ENCODE measurements at regions not wholly inside any gene's neighbourhood (a gene's known extent, or its start where the extent isn't known, plus 50 kb on each side); places are given as distances from the start of the nearest gene placed in this dataset.

DNA sequence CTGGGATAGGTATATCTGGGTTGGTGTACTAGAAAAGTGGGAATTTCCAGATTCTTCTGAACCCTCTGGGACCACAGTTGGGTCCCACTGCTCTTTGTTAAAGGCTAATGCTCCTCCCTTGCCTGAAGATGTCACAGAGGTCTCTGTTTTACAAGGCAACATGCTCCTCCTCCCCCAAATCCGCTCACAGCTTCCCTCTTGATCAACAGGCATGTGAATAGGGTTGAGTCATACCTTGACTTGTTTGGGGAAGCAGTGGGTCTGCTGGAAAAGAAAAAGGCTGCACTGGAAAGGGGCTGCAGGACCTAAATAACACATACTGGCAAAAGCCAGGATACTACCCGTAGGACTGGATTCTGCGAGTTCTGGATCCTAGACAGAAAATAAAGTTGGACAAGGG lies 165.4 kb upstream of the TMEM260 start:
- WGBS, 2 experiments (ENCODE audit: insufficient coverage in 1 of 2, insufficient read length in 1 of 2), result 80 to 100% methylated on average over 1 to 3 of the region's 3 CpGs
- Mint-ChIP-seq H3K4me3 (no peak overlapping the region), H3K27me3 (ENCODE audit: insufficient read depth) (peaks cover 2% of the 10 kb centered on the region), H3K9me3 (no peaks in the 10 kb centered on the region), H3K36me3 (ENCODE audit: low read depth) (no peaks in the 10 kb centered on the region), H3K4me1 (peaks cover 7% of the 10 kb centered on the region), H3K27ac (no peak overlapping the region)
- Histone ChIP-seq H3K9ac (ENCODE audit: extremely low read depth, low read length, poor library complexity, severe bottlenecking) (no peak overlapping the region), H3K4me3 (ENCODE audit: low read length) (no peak overlapping the region), H3K4me1 (ENCODE audit: control insufficient read depth, insufficient read depth, low read length) (peaks cover 2% of the 10 kb centered on the region), H3K27me3 (ENCODE audit: control insufficient read depth, insufficient read depth, low read length, poor library complexity, severe bottlenecking) (no peaks in the 10 kb centered on the region), H3K27ac (ENCODE audit: low read depth, low read length) (no peak overlapping the region), H3K9me3 (ENCODE audit: control insufficient read depth, low read length) (peaks cover 2% of the 10 kb centered on the region), H3K36me3 (ENCODE audit: control insufficient read depth, insufficient read depth, low read length) (no peaks in the 10 kb centered on the region)
- TF ChIP-seq, protein P1, sequence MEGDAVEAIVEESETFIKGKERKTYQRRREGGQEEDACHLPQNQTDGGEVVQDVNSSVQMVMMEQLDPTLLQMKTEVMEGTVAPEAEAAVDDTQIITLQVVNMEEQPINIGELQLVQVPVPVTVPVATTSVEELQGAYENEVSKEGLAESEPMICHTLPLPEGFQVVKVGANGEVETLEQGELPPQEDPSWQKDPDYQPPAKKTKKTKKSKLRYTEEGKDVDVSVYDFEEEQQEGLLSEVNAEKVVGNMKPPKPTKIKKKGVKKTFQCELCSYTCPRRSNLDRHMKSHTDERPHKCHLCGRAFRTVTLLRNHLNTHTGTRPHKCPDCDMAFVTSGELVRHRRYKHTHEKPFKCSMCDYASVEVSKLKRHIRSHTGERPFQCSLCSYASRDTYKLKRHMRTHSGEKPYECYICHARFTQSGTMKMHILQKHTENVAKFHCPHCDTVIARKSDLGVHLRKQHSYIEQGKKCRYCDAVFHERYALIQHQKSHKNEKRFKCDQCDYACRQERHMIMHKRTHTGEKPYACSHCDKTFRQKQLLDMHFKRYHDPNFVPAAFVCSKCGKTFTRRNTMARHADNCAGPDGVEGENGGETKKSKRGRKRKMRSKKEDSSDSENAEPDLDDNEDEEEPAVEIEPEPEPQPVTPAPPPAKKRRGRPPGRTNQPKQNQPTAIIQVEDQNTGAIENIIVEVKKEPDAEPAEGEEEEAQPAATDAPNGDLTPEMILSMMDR (conservative IDR thresholded peaks at IDR 0.05), result no peak
- no peak for DNase-seq

DNA sequence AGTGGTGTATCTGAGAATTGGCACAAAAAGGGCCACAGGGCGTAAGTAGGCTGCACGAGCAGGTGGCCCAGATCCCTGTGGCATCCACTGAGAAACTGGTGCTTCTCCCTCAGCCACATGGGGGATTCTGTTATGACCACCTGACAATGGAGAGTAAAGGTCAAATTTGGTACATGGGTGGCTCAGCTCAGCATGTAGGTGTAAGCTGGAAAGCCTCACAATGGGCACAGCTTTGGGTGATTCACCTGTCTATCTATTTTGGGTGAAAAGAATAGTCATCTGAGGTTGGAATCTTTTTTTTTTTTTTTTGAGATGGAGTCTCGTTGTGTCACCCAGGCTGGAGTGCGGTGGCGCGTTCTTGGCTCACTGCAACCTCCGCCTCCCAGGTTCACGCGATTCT lies 163.4 kb upstream of the TMEM260 start:
- H3K4me1 Mint-ChIP-seq, result peaks cover 7% of the 10 kb centered on the region
- Histone ChIP-seq H3K9ac (ENCODE audit: extremely low read depth, low read length, poor library complexity, severe bottlenecking) (no peak overlapping the region), H3K9me3 (ENCODE audit: control insufficient read depth, low read length) (peaks cover under 1% of the 10 kb centered on the region), H3K27me3 (ENCODE audit: control insufficient read depth, insufficient read depth, low read length, poor library complexity, severe bottlenecking) (no peaks in the 10 kb centered on the region), H3K36me3 (ENCODE audit: control insufficient read depth, insufficient read depth, low read length) (no peaks in the 10 kb centered on the region), H3K27ac (ENCODE audit: low read depth, low read length) (no peak overlapping the region), H3K4me3 (ENCODE audit: low read length) (no peak overlapping the region), H3K4me1 (ENCODE audit: control insufficient read depth, insufficient read depth, low read length) (peaks cover 2% of the 10 kb centered on the region)
- DNase-seq, result no peak
- TF ChIP-seq, protein P1 (conservative IDR thresholded peaks at IDR 0.05), result no peak
- H3K27ac Mint-ChIP-seq, result no peak overlapping the region
- no peaks in the 10 kb centered on the region for H3K9me3 Mint-ChIP-seq
- peaks cover 2% of the 10 kb centered on the region for H3K27me3 Mint-ChIP-seq (ENCODE audit: insufficient read depth)
- no peaks in the 10 kb centered on the region for H3K36me3 Mint-ChIP-seq (ENCODE audit: low read depth)
- 94 to 95% methylated on average over 6 to 9 of the region's 9 CpGs for WGBS, 2 experiments (ENCODE audit: insufficient coverage in 1 of 2, insufficient read length in 1 of 2)
- no peak overlapping the region for H3K4me3 Mint-ChIP-seq

DNA sequence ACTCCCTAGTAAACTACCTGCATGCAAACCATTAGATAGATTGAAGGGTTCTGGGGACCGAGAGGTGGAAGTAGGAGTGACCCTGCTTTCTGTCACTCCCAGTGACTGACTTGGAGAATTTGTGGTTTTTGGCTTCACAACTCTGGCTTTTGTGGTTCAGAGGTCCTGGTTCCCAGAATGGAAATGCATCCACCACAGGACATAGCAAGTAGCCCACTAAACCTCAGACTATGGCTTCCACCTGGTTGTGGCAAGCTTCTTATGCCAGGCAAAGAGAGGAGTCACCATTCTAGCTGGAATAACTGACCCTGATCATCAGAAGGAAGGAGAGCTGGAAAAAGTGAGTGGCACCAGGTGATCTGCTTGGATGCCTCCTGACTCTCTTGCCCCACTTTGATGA lies 162.4 kb upstream of the TMEM260 start:
- Histone ChIP-seq H3K36me3 (ENCODE audit: control insufficient read depth, insufficient read depth, low read length) (no peaks in the 10 kb centered on the region), H3K27ac (ENCODE audit: low read depth, low read length) (no peak overlapping the region), H3K9ac (ENCODE audit: extremely low read depth, low read length, poor library complexity, severe bottlenecking) (no peak overlapping the region), H3K4me3 (ENCODE audit: low read length) (no peak overlapping the region), H3K9me3 (ENCODE audit: control insufficient read depth, low read length) (peaks cover 5% of the 10 kb centered on the region), H3K4me1 (ENCODE audit: control insufficient read depth, insufficient read depth, low read length) (peaks cover 2% of the 10 kb centered on the region), H3K27me3 (ENCODE audit: control insufficient read depth, insufficient read depth, low read length, poor library complexity, severe bottlenecking) (no peaks in the 10 kb centered on the region)
- no peak overlapping the region for H3K4me3 Mint-ChIP-seq
- WGBS, 2 experiments (ENCODE audit: insufficient coverage in 1 of 2, insufficient read length in 1 of 2), result 94 to 100% methylated on average over 1 of the region's 1 CpG
- DNase-seq, result no peak
- TF ChIP-seq, protein P1 (conservative IDR thresholded peaks at IDR 0.05), result no peak
- peaks cover 4% of the 10 kb centered on the region for H3K4me1 Mint-ChIP-seq
- peaks cover 2% of the 10 kb centered on the region for H3K27me3 Mint-ChIP-seq (ENCODE audit: insufficient read depth)
- H3K27ac Mint-ChIP-seq, result no peak overlapping the region
- H3K9me3 Mint-ChIP-seq, result peaks cover 3% of the 10 kb centered on the region
- no peaks in the 10 kb centered on the region for H3K36me3 Mint-ChIP-seq (ENCODE audit: low read depth)

Measured in endodermal cell (in vitro differentiated cells).